Left ventricle myocardium inferior (tissue), 1 donor: ENCODE measurements at regions not wholly inside any gene's neighbourhood (a gene's known extent, or its start where the extent isn't known, plus 50 kb on each side); places are given as distances from the start of the nearest gene placed in this dataset.

Source experiments
- DNase-seq: peaks from one replicate; pipeline ENCODE4 v3.0.0-alpha.2; 2020
- H3K27ac ChIP-seq: fragments of 200-600 bp; replicated peaks from 2 replicates; pipeline ENCODE4 v1.8.0; 2021
- H3K27me3 ChIP-seq: fragments of 200-600 bp; 2 replicates; pipeline ENCODE4 v1.8.0; 2021; ENCODE audit warnings: low read depth
- H3K36me3 ChIP-seq: fragments of 200-600 bp; 2 replicates; pipeline ENCODE4 v1.8.0; 2021
- H3K4me1 ChIP-seq: fragments of 200-600 bp; 2 replicates; pipeline ENCODE4 v1.8.0; 2021
- H3K4me3 ChIP-seq: fragments of 200-600 bp; 2 replicates; pipeline ENCODE4 v1.8.0; 2021; ENCODE audit warnings: mild to moderate bottlenecking, moderate library complexity
- H3K9me3 ChIP-seq: fragments of 200-600 bp; replicated peaks from 2 replicates; pipeline ENCODE4 v1.8.0; 2021
- intact Hi-C: fragments of 100-400 bp; cut with micrococcal nuclease; formaldehyde crosslinking; loops from one replicate; pipeline ENCODE4 v1.11.0; 2022
- TF ChIP-seq, protein P1 (sequence below): fragments of 200-600 bp; IDR thresholded peaks from 2 replicates; pipeline ENCODE4 v1.8.0; 2021; ENCODE audit warnings: antibody characterized with exemption, mild to moderate bottlenecking, borderline replicate concordance
- donor health status: DM: no; HTN: yes; CAD: no; lungs with severe emphysema.

GRCh38 chr22:48548391-48548790 lies 1279.3 kb downstream of the BRD1 start:
- Histone ChIP-seq H3K27ac (no peak overlapping the region), H3K27me3 (peaks cover 86% of the 10 kb centered on the region), H3K36me3 (no peaks in the 10 kb centered on the region), H3K9me3 (no peaks in the 10 kb centered on the region), H3K4me1 (no peaks in the 10 kb centered on the region), H3K4me3 (no peak overlapping the region)
- intact Hi-C loops: no loop called here
- DNase-seq: no peak
- TF ChIP-seq, protein P1, sequence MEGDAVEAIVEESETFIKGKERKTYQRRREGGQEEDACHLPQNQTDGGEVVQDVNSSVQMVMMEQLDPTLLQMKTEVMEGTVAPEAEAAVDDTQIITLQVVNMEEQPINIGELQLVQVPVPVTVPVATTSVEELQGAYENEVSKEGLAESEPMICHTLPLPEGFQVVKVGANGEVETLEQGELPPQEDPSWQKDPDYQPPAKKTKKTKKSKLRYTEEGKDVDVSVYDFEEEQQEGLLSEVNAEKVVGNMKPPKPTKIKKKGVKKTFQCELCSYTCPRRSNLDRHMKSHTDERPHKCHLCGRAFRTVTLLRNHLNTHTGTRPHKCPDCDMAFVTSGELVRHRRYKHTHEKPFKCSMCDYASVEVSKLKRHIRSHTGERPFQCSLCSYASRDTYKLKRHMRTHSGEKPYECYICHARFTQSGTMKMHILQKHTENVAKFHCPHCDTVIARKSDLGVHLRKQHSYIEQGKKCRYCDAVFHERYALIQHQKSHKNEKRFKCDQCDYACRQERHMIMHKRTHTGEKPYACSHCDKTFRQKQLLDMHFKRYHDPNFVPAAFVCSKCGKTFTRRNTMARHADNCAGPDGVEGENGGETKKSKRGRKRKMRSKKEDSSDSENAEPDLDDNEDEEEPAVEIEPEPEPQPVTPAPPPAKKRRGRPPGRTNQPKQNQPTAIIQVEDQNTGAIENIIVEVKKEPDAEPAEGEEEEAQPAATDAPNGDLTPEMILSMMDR: no peak

GRCh38 chr22:48547971-48548370 lies 1279.7 kb downstream of the BRD1 start:
- TF ChIP-seq, protein P1: no peak
- Histone ChIP-seq H3K4me1 (no peaks in the 10 kb centered on the region), H3K9me3 (no peaks in the 10 kb centered on the region), H3K27me3 (peaks cover 86% of the 10 kb centered on the region), H3K27ac (no peak overlapping the region), H3K4me3 (no peak overlapping the region), H3K36me3 (no peaks in the 10 kb centered on the region)
- intact Hi-C loops: no loop called here
- no peak for DNase-seq

- no peaks in the 10 kb centered on the region for H3K9me3 ChIP-seq
- TF ChIP-seq, protein P1: no peak
- peaks cover 78% of the 10 kb centered on the region for H3K27me3 ChIP-seq
- intact Hi-C loops: no loop called here
- H3K4me3 ChIP-seq: no peak overlapping the region
- no peaks in the 10 kb centered on the region for H3K36me3 ChIP-seq
- DNase-seq: no peak
- no peaks in the 10 kb centered on the region for H3K4me1 ChIP-seq
- H3K27ac ChIP-seq: no peak overlapping the region
These were observed 1280.8 kb downstream of the BRD1 start for GRCh38 chr22:48546653-48547424.

- H3K4me1 ChIP-seq: no peaks in the 10 kb centered on the region
- TF ChIP-seq, protein P1: no peak
- DNase-seq: no peak
- H3K27me3 ChIP-seq: peaks cover 78% of the 10 kb centered on the region
- H3K27ac ChIP-seq: no peak overlapping the region
- intact Hi-C loops: no loop called here
- no peaks in the 10 kb centered on the region for H3K36me3 ChIP-seq
- no peak overlapping the region for H3K4me3 ChIP-seq
- H3K9me3 ChIP-seq: no peaks in the 10 kb centered on the region
These were observed 1281.7 kb downstream of the BRD1 start for GRCh38 chr22:48545987-48546386.

DNA sequence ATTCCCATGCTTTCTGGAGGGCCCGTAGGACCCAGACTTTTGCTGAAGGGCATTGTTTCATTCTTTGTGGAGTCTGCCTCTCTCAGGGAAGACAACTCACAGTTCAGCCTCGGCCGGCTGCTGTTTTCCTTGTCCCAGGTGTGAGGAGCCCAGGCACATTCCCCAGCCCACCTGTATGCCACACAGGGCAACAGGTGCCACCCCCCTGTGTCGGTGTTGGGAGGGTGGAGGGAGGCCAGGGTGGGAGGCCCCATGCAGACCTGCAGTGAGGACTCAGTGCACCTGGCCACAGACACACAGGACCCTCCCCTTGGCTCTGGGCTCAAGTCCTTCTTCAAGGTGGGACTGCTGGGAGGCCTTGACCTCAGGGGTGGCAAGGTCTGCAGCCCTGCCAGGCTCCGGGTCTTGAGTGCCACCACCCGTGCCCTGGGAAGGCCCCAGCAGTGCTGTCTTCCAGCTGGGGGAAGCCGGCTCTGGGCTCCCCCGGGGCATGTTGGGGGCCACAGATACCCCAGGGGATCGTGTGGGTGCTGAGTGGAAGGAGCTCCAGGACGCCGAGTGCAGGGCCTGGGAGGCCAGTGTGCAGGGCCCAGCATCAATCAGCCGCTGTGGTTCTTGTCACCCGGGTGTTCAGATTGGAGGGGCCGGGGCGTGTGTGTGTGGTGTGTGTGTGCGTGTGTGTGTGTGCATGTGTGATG lies 1286.1 kb downstream of the BRD1 start:
- Histone ChIP-seq H3K4me1 (no peaks in the 10 kb centered on the region), H3K9me3 (no peaks in the 10 kb centered on the region), H3K27ac (no peak overlapping the region), H3K4me3 (no peak overlapping the region), H3K27me3 (peaks cover 87% of the 10 kb centered on the region), H3K36me3 (no peaks in the 10 kb centered on the region)
- no peak for DNase-seq
- TF ChIP-seq, protein P1: no peak
- intact Hi-C loops: no loop called here
